Mesenchymal stem cell (in vitro differentiated cells and primary cell): ENCODE measurements at regions not wholly inside any gene's neighbourhood (a gene's known extent, or its start where the extent isn't known, plus 50 kb on each side); places are given as distances from the start of the nearest gene placed in this dataset.

ENCODE experiments used
- DNase-seq: peaks from one replicate; pipeline ENCODE4 v3.0.0-alpha.2; 2013
- H2AFZ ChIP-seq: one replicate; pipeline ENCODE4 v1.6.1; 2013; ENCODE audit warnings: low read depth, mild to moderate bottlenecking, control low read depth, inconsistent platforms, low read length, moderate library complexity
- H2AK5ac ChIP-seq: 2 replicates; pipeline ENCODE4 v1.6.1; 2013; ENCODE audit warnings: low read length, moderate library complexity, mild to moderate bottlenecking, inconsistent platforms; ENCODE audit not compliant: severe bottlenecking
- H2BK120ac ChIP-seq: one replicate; pipeline ENCODE4 v1.6.1; 2013; ENCODE audit warnings: low read depth, mild to moderate bottlenecking, inconsistent platforms, low read length, moderate library complexity
- H2BK12ac ChIP-seq, 2 experiments: one replicate each; pipeline ENCODE4 v1.6.1; 2013; ENCODE audit warnings: inconsistent platforms in 2 of 2, low read length in 2 of 2, mild to moderate bottlenecking in 2 of 2, moderate library complexity in 2 of 2, control low read depth in 1 of 2
- H2BK15ac ChIP-seq: one replicate; pipeline ENCODE4 v1.6.1; 2013; ENCODE audit warnings: mild to moderate bottlenecking, low read depth, inconsistent platforms; ENCODE audit not compliant: poor library complexity, severe bottlenecking
- H2BK5ac ChIP-seq: 2 replicates; pipeline ENCODE4 v1.6.1; 2013; ENCODE audit warnings: low read depth, mild to moderate bottlenecking, low read length, control low read depth, inconsistent platforms; ENCODE audit not compliant: poor library complexity, severe bottlenecking
- H3K14ac ChIP-seq, 2 experiments: one replicate each; pipeline ENCODE4 v1.6.1; 2013; ENCODE audit warnings: inconsistent platforms in 2 of 2, low read length in 2 of 2, control low read depth in 1 of 2, mild to moderate bottlenecking in 1 of 2, moderate library complexity in 1 of 2
- H3K18ac ChIP-seq, 2 experiments: one replicate each; pipeline ENCODE4 v1.6.1; 2013; ENCODE audit warnings: inconsistent platforms in 2 of 2, low read length in 2 of 2, control low read depth in 1 of 2, low read depth in 1 of 2, mild to moderate bottlenecking in 1 of 2
- H3K23ac ChIP-seq, 2 experiments: one replicate each; pipeline ENCODE4 v1.6.1; 2013; ENCODE audit warnings: inconsistent platforms in 2 of 2, low read length in 2 of 2, mild to moderate bottlenecking in 2 of 2, moderate library complexity in 2 of 2, control low read depth in 1 of 2
- H3K27ac ChIP-seq: 2 replicates; pipeline ENCODE4 v1.5.1; 2013; ENCODE audit warnings: mild to moderate bottlenecking, moderate library complexity, low read length, control low read depth, inconsistent platforms; ENCODE audit not compliant: poor library complexity, severe bottlenecking
- H3K27me3 ChIP-seq, 2 experiments: 2 replicates each; pipeline versions ENCODE4 v1.6.1 to v1.7.0; 2013; ENCODE audit warnings: low read length in 2 of 2, mild to moderate bottlenecking in 2 of 2, moderate library complexity in 2 of 2, control low read depth in 1 of 2, inconsistent platforms in 1 of 2; ENCODE audit not compliant: control insufficient read depth in 1 of 2, insufficient read depth in 1 of 2
- H3K36me3 ChIP-seq, 2 experiments: 2 replicates each; pipeline versions ENCODE4 v1.6.1 to v1.7.0; 2013; ENCODE audit warnings: low read length in 2 of 2, control low read depth in 1 of 2, inconsistent platforms in 1 of 2, low read depth in 1 of 2, mild to moderate bottlenecking in 1 of 2; ENCODE audit not compliant: insufficient read depth in 2 of 2, control insufficient read depth in 1 of 2
- H3K4ac ChIP-seq, 2 experiments: one replicate each; pipeline ENCODE4 v1.6.1; 2013; ENCODE audit warnings: inconsistent platforms in 2 of 2, low read length in 2 of 2, mild to moderate bottlenecking in 2 of 2, moderate library complexity in 2 of 2, control low read depth in 1 of 2, low read depth in 1 of 2
- H3K4me1 ChIP-seq: 2 replicates; pipeline ENCODE4 v1.6.1; 2013; ENCODE audit warnings: low read depth, low read length, control low read depth; ENCODE audit not compliant: control insufficient read depth, insufficient read depth
- H3K4me2 ChIP-seq: 2 replicates; pipeline ENCODE4 v1.6.1; 2013; ENCODE audit warnings: low read length, mild to moderate bottlenecking, inconsistent platforms; ENCODE audit not compliant: poor library complexity, severe bottlenecking
- H3K4me3 ChIP-seq, 2 experiments: 2 replicates each; pipeline versions ENCODE4 v1.5.1 to v1.7.0; 2013; ENCODE audit warnings: low read length in 2 of 2, mild to moderate bottlenecking in 2 of 2, control low read depth in 1 of 2, low read depth in 1 of 2; ENCODE audit not compliant: insufficient read depth in 1 of 2
- H3K79me1 ChIP-seq: replicated peaks from 2 replicates; pipeline ENCODE4 v1.6.1; 2013; ENCODE audit warnings: mild to moderate bottlenecking, control low read depth, low read length, inconsistent platforms; ENCODE audit not compliant: poor library complexity, severe bottlenecking
- H3K9ac ChIP-seq: 2 replicates; pipeline ENCODE4 v1.7.0; 2013; ENCODE audit warnings: mild to moderate bottlenecking, low read length, moderate library complexity
- H3K9me3 ChIP-seq: 2 replicates; pipeline ENCODE4 v1.7.0; 2013; ENCODE audit warnings: mild to moderate bottlenecking, low read length; ENCODE audit not compliant: control insufficient read depth
- H4K8ac ChIP-seq: one replicate; pipeline ENCODE4 v1.6.1; 2013; ENCODE audit warnings: inconsistent platforms, mild to moderate bottlenecking, low read length, moderate library complexity
- H4K91ac ChIP-seq: one replicate; pipeline ENCODE4 v1.6.1; 2013; ENCODE audit warnings: mild to moderate bottlenecking, low read length, inconsistent platforms
- WGBS: methylation state at CpG from one replicate; pipeline ENCODE4 v1.1.7; 2013; ENCODE audit warnings: mixed read lengths; 5-methylcytosine and 5-hydroxymethylcytosine counted together

DNA sequence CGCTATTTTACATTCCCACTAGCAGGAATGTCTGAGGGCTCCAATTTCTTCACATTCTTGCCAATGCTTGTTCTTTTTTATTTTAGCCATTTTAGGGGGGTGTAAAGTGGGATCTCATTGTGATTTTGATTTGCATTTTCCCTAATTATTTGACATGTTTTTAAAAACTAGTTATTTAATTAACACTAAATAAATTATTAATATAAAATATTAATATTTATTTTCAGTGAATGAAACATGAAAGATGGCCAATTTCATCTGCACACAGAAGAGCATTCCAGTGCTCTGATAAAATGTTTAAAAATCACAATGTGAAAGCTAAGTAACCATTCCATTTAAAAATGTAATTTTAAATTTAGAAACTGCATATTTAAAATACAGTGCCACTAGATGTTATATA, 322.2 kb upstream of the ZNF521 start:
- H4K8ac ChIP-seq = no peak overlapping the region
- H3K23ac ChIP-seq = no peak overlapping the region
- no peaks in the 10 kb centered on the region for H3K79me1 ChIP-seq
- H2BK120ac ChIP-seq = no peak overlapping the region
- no peak overlapping the region for H3K14ac ChIP-seq
- no peak overlapping the region for H2AK5ac ChIP-seq
- H3K27ac ChIP-seq = no peak overlapping the region
- H3K4me2 ChIP-seq = no peak overlapping the region
- H2AFZ ChIP-seq = no peak overlapping the region
- no peak overlapping the region for H2BK5ac ChIP-seq
- no peak overlapping the region for H2BK12ac ChIP-seq
- no peaks in the 10 kb centered on the region for H3K4me1 ChIP-seq
- H2BK15ac ChIP-seq = no peak overlapping the region
- H3K4ac ChIP-seq = no peak overlapping the region
- H3K9ac ChIP-seq = no peak overlapping the region
- no peak for DNase-seq
- no peak overlapping the region for H3K18ac ChIP-seq
- no CpG with 5 or more reads among the region's 1 CpG for WGBS
- no peaks in the 10 kb centered on the region for H3K36me3 ChIP-seq
- H3K27me3 ChIP-seq = no peaks in the 10 kb centered on the region
- H4K91ac ChIP-seq = no peak overlapping the region
- H3K9me3 ChIP-seq = no peaks in the 10 kb centered on the region
- H3K4me3 ChIP-seq = no peak overlapping the region

GRCh38 chr18:25672490-25672889, 320.5 kb upstream of the ZNF521 start:
- H3K4me1 ChIP-seq = no peaks in the 10 kb centered on the region
- DNase-seq = no peak
- no peaks in the 10 kb centered on the region for H3K79me1 ChIP-seq
- no peak overlapping the region for H3K18ac ChIP-seq
- no peaks in the 10 kb centered on the region for H3K9me3 ChIP-seq
- H2AFZ ChIP-seq = no peak overlapping the region
- H4K91ac ChIP-seq = no peak overlapping the region
- no peak overlapping the region for H2BK15ac ChIP-seq
- no peak overlapping the region for H3K9ac ChIP-seq
- H3K4me2 ChIP-seq = no peak overlapping the region
- H2AK5ac ChIP-seq = no peak overlapping the region
- no peak overlapping the region for H3K14ac ChIP-seq
- H2BK12ac ChIP-seq = no peak overlapping the region
- WGBS = 91% methylated on average over 4 of the region's 4 CpGs
- H3K36me3 ChIP-seq = no peaks in the 10 kb centered on the region
- H2BK120ac ChIP-seq = no peak overlapping the region
- no peaks in the 10 kb centered on the region for H3K27me3 ChIP-seq
- H3K23ac ChIP-seq = no peak overlapping the region
- no peak overlapping the region for H2BK5ac ChIP-seq
- H3K27ac ChIP-seq = no peak overlapping the region
- H4K8ac ChIP-seq = no peak overlapping the region
- H3K4ac ChIP-seq = no peak overlapping the region
- no peak overlapping the region for H3K4me3 ChIP-seq

GRCh38 chr18:25669741-25670140, 317.8 kb upstream of the ZNF521 start:
- H2BK15ac ChIP-seq = no peak overlapping the region
- no peak overlapping the region for H4K91ac ChIP-seq
- no peaks in the 10 kb centered on the region for H3K27me3 ChIP-seq
- H2BK120ac ChIP-seq = no peak overlapping the region
- no peaks in the 10 kb centered on the region for H3K36me3 ChIP-seq
- no peak overlapping the region for H3K4ac ChIP-seq
- WGBS = 43% methylated on average over 3 of the region's 3 CpGs
- H3K9ac ChIP-seq = no peak overlapping the region
- no peak overlapping the region for H3K27ac ChIP-seq
- H3K4me2 ChIP-seq = no peak overlapping the region
- no peaks in the 10 kb centered on the region for H3K9me3 ChIP-seq
- H3K14ac ChIP-seq = no peak overlapping the region
- H3K23ac ChIP-seq = no peak overlapping the region
- H3K4me1 ChIP-seq = no peaks in the 10 kb centered on the region
- no peak overlapping the region for H2BK12ac ChIP-seq
- no peak overlapping the region for H4K8ac ChIP-seq
- H2AFZ ChIP-seq = no peak overlapping the region
- no peak overlapping the region for H2BK5ac ChIP-seq
- DNase-seq = no peak
- no peak overlapping the region for H3K4me3 ChIP-seq
- no peaks in the 10 kb centered on the region for H3K79me1 ChIP-seq
- H3K18ac ChIP-seq = no peak overlapping the region
- no peak overlapping the region for H2AK5ac ChIP-seq

DNA sequence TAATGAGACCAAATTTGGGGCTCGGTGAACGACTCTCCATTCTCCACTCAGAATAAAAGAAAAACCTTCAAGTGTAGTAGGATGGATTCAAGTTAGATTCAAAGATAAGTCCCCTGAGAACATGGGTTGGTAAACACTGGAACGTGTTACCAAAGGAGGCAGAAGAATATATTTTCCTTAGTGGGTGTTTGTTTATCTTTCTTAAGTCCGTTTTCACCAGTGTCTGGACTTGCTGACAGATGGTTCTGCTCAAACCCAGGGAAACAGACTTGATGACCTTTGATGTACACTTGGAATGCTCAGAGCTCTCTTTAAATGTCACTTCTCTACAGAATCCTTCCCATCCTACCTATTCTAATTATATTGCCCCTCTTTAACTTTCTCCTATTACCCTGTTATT, 310.3 kb upstream of the ZNF521 start:
- peak; percentile 65 for DNase-seq
- 2% methylated on average over 2 of the region's 4 CpGs for WGBS

More for the DNA sequence above, 310.3 kb upstream of the ZNF521 start:
- Histone ChIP-seq H4K91ac (no peak overlapping the region), H3K27ac (no peak overlapping the region), H3K23ac (no peak overlapping the region), H3K9me3 (no peaks in the 10 kb centered on the region), H3K79me1 (no peaks in the 10 kb centered on the region), H3K14ac (no peak overlapping the region), H3K18ac (peak overlapping the region in 1 of 2 experiments; percentile 80), H2BK5ac (no peak overlapping the region), H3K9ac (no peak overlapping the region), H3K4ac (peak overlapping the region in 1 of 2 experiments; percentile 41), H2AFZ (no peak overlapping the region), H3K36me3 (no peaks in the 10 kb centered on the region), H3K4me1 (no peaks in the 10 kb centered on the region), H2AK5ac (no peak overlapping the region), H2BK15ac (no peak overlapping the region), H3K4me2 (no peak overlapping the region), H3K4me3 (no peak overlapping the region), H2BK120ac (no peak overlapping the region), H2BK12ac (no peak overlapping the region), H4K8ac (no peak overlapping the region), H3K27me3 (no peaks in the 10 kb centered on the region)
